GM18867 (cell line): ENCODE measurements at regions not wholly inside any gene's neighbourhood (a gene's known extent, or its start where the extent isn't known, plus 50 kb on each side); places are given as distances from the start of the nearest gene placed in this dataset.
"Not testable (repeated sequence)": the region's sequence is repeated elsewhere in the genome, so short reads cannot be mapped to it uniquely, and the experiment has no call there.

Experiments
- ATAC-seq: cut with Tn5 transposase; IDR thresholded peaks from one replicate; pipeline ENCODE4 v1.9.1; 2021; ENCODE audit warnings: mild to moderate bottlenecking, moderate library complexity; ENCODE audit not compliant: unreplicated experiment

GRCh38 chr4:77434299-77435092, 171.1 kb upstream of the CXCL13 start:
- ATAC-seq = no peak

GRCh38 chr4:77437079-77437478, 168.5 kb upstream of the CXCL13 start:
- no peak for ATAC-seq

- no peak for ATAC-seq
These were observed 167.1 kb upstream of the CXCL13 start for GRCh38 chr4:77438549-77438948.

GRCh38 chr4:77443941-77444340, 161.7 kb upstream of the CXCL13 start:
- no peak for ATAC-seq

- ATAC-seq = no peak
These were observed 159.8 kb upstream of the CXCL13 start for GRCh38 chr4:77445823-77446222.

GRCh38 chr4:77446601-77447000, 159.0 kb upstream of the CXCL13 start:
- ATAC-seq = no peak

GRCh38 chr4:77449171-77449570, 156.4 kb upstream of the CXCL13 start:
- ATAC-seq = no peak

GRCh38 chr4:77450006-77450405, 155.6 kb upstream of the CXCL13 start:
- ATAC-seq = no peak

- no peak for ATAC-seq
These were observed 154.1 kb upstream of the CXCL13 start for GRCh38 chr4:77451530-77451929.

- not testable (repeated sequence) for ATAC-seq
These were observed 153.5 kb upstream of the CXCL13 start for GRCh38 chr4:77452117-77452516.

GRCh38 chr4:77453911-77454310, 151.7 kb upstream of the CXCL13 start:
- ATAC-seq = no peak

GRCh38 chr4:77454858-77455257, 150.8 kb upstream of the CXCL13 start:
- no peak for ATAC-seq

- not testable (repeated sequence) for ATAC-seq
These were observed 141.5 kb upstream of the CXCL13 start for GRCh38 chr4:77464100-77464499.

- no peak for ATAC-seq
These were observed 140.3 kb upstream of the CXCL13 start for GRCh38 chr4:77465271-77465670.

GRCh38 chr4:77466430-77466829, 139.2 kb upstream of the CXCL13 start:
- ATAC-seq = no peak

GRCh38 chr4:77471821-77472495, 133.7 kb upstream of the CXCL13 start:
- no peak for ATAC-seq

- ATAC-seq = peak; percentile 88
These were observed 132.1 kb upstream of the CXCL13 start for GRCh38 chr4:77473509-77473908.

- no peak for ATAC-seq
These were observed 123.8 kb upstream of the CXCL13 start for GRCh38 chr4:77481856-77482255.

GRCh38 chr4:77488882-77489281, 116.7 kb upstream of the CXCL13 start:
- ATAC-seq = no peak

- ATAC-seq = peak; percentile 54
These were observed 112.4 kb upstream of the CXCL13 start for GRCh38 chr4:77493120-77493752.

- ATAC-seq = peak; percentile 50
These were observed 111.6 kb upstream of the CXCL13 start for GRCh38 chr4:77493829-77494551.
